GM12878 (cell line): ENCODE measurements at regions not wholly inside any gene's neighbourhood (a gene's known extent, or its start where the extent isn't known, plus 50 kb on each side); places are given as distances from the start of the nearest gene placed in this dataset.

Source experiments
- ATAC-seq: fragments of 200-7000 bp; cut with Tn5 transposase; 3 replicates; pipeline ENCODE4 v1.9.1; 2020; ENCODE audit warnings: mild to moderate bottlenecking, moderate library complexity
- BruUV-seq: library from RNA; stranded (reverse); fragments of 400-500 nt; replicated peaks from 2 replicates; lab custom pipeline; 2021; lab: Mats Ljungman, UMichigan
- CTCF ChIA-PET: fragments of 300-600 bp; sonication (Branson Sonifier 250); formaldehyde crosslinking; extraction: SDS; loops from one replicate; lab custom pipeline; 2021; ENCODE audit warnings: inconsistent platforms; lab: Yijun Ruan, JAX
- POLR2A ChIA-PET: fragments of 350-600 bp; formaldehyde crosslinking; extraction: SDS; loops from one replicate; lab custom pipeline; 2021; ENCODE audit warnings: inconsistent platforms; lab: Charles Lee
- RAD21 ChIA-PET: fragments of 300-600 bp; sonication (Branson Sonifier 250); formaldehyde crosslinking; loops from one replicate; lab custom pipeline; 2023; ENCODE audit warnings: antibody characterized with exemption; ENCODE audit not compliant: unreplicated experiment; lab: Charles Lee
- SMC1A ChIA-PET: fragments of 300-600 bp; sonication (Branson Sonifier 250); formaldehyde crosslinking; loops from one replicate; lab custom pipeline; 2023; ENCODE audit not compliant: unreplicated experiment, uncharacterized antibody; lab: Charles Lee
- DNase-seq: peaks from one replicate; pipeline ENCODE4 v3.0.0-alpha.2; 2011; ENCODE audit warnings: low read depth, low spot score
- FAIRE-seq: peaks from 3 replicates; lab custom pipeline; 2011; peaks lifted over from hg19 to GRCh38; lab: Jason Lieb, UNC
- H2AFZ ChIP-seq: 2 replicates; pipeline ENCODE4 v1.6.0; 2011; ENCODE audit warnings: low read depth, low read length, control low read depth; ENCODE audit not compliant: control insufficient read depth
- H3K27ac ChIP-seq: 2 replicates; pipeline ENCODE4 v1.5.1; 2011; ENCODE audit warnings: control low read depth; ENCODE audit not compliant: control insufficient read depth, insufficient read depth
- H3K27me3 ChIP-seq, 2 experiments: replicated peaks in 1 of 2; 2 replicates each; pipeline versions ENCODE4 v1.6.0 to v1.6.1; 2011; ENCODE audit warnings: low read length in 1 of 2; ENCODE audit not compliant: control insufficient read depth in 2 of 2, insufficient read depth in 2 of 2
- H3K36me3 ChIP-seq, 2 experiments: 2 replicates each; pipeline ENCODE4 v1.5.1; 2011; ENCODE audit warnings: low read length in 1 of 2; ENCODE audit not compliant: control insufficient read depth in 2 of 2, insufficient read depth in 2 of 2
- H3K4me1 ChIP-seq: 2 replicates; pipeline ENCODE4 v1.6.1; 2011; ENCODE audit warnings: mild to moderate bottlenecking, low read length, moderate library complexity, mixed read lengths; ENCODE audit not compliant: control insufficient read depth, insufficient read depth
- H3K4me2 ChIP-seq: 2 replicates; pipeline ENCODE4 v1.6.0; 2011; ENCODE audit warnings: control low read depth; ENCODE audit not compliant: control insufficient read depth, insufficient read depth
- H3K4me3 ChIP-seq: fragments of 200-600 bp; sonication (generic); 2 replicates; pipeline ENCODE4 v1.5.1; 2016
- H3K79me2 ChIP-seq: 2 replicates; pipeline ENCODE4 v1.6.0; 2011; ENCODE audit warnings: low read length; ENCODE audit not compliant: control insufficient read depth, insufficient read depth
- H3K9ac ChIP-seq: 2 replicates; pipeline ENCODE4 v1.8.0; 2011; ENCODE audit warnings: low read length, control low read depth, mixed read lengths; ENCODE audit not compliant: control insufficient read depth, insufficient read depth
- H3K9me3 ChIP-seq: replicated peaks from 3 replicates; pipeline ENCODE4 v1.5.1; 2011; ENCODE audit warnings: mild to moderate bottlenecking, low read length; ENCODE audit not compliant: control insufficient read depth, insufficient read depth
- H4K20me1 ChIP-seq: 2 replicates; pipeline ENCODE4 v1.6.0; 2011; ENCODE audit not compliant: control insufficient read depth, insufficient read depth
- ATF3 ChIP-seq: IDR thresholded peaks from 2 replicates; pipeline ENCODE4 v1.6.1; 2011; ENCODE audit warnings: low read depth, mild to moderate bottlenecking, low read length, moderate library complexity, borderline replicate concordance; ENCODE audit errors: extremely low read depth
- IKZF1 ChIP-seq: fragments of 450-650 bp; conservative IDR thresholded peaks from 2 replicates; pipeline ENCODE4 v1.6.1; 2017; ENCODE audit warnings: antibody characterized with exemption, mild to moderate bottlenecking
- IKZF2 ChIP-seq, 2 experiments: fragments of 450-650 bp; IDR thresholded peaks; 2 replicates each; pipeline ENCODE4 v1.6.1; 2017; ENCODE audit warnings: mild to moderate bottlenecking in 2 of 2, moderate library complexity in 2 of 2
- MTA3 ChIP-seq: IDR thresholded peaks from 2 replicates; pipeline ENCODE4 v1.6.1; 2012; ENCODE audit warnings: low read length, inconsistent platforms, borderline replicate concordance
- NFIC ChIP-seq: IDR thresholded peaks from 2 replicates; pipeline ENCODE4 v1.6.1; 2012; ENCODE audit warnings: low read depth, mild to moderate bottlenecking, inconsistent platforms, low read length, moderate library complexity
- POU2F2 ChIP-seq: IDR thresholded peaks from 3 replicates; pipeline ENCODE4 v1.6.1; 2011; ENCODE audit warnings: low read depth, mild to moderate bottlenecking, low read length, borderline replicate concordance
- REST ChIP-seq: IDR thresholded peaks from 2 replicates; pipeline ENCODE4 v1.6.1; 2012; ENCODE audit warnings: mild to moderate bottlenecking, low read depth, low read length
- RUNX3 ChIP-seq: IDR thresholded peaks from 2 replicates; pipeline ENCODE4 v1.6.1; 2012; ENCODE audit warnings: low read length, inconsistent platforms
- SMC3 ChIP-seq: IDR thresholded peaks from 2 replicates; pipeline ENCODE4 v1.6.1; 2011; ENCODE audit warnings: low read length, improper control_type of control experiment, borderline replicate concordance
- WRNIP1 ChIP-seq: IDR thresholded peaks from 2 replicates; pipeline ENCODE4 v1.6.1; 2011; ENCODE audit warnings: low read depth, low read length, improper control_type of control experiment, borderline replicate concordance
- in situ Hi-C: fragments of 300-500 bp; cut with MboI; formaldehyde crosslinking; loops from 9 replicates; pipeline ENCODE4 v1.14.3; 2018; ENCODE audit warnings: mixed read lengths
- intact Hi-C: fragments of 100-400 bp; cut with micrococcal nuclease; formaldehyde crosslinking; loops from one replicate; pipeline ENCODE4 v1.14.2; 2022; ENCODE audit not compliant: unreplicated experiment
- TF ChIP-seq, protein P1 (sequence below): IDR thresholded peaks from 2 replicates; pipeline ENCODE4 v1.6.1; 2012; ENCODE audit warnings: improper control_type of control experiment, low read depth, low read length; ENCODE audit not compliant: insufficient replicate concordance
- TF ChIP-seq, protein P2 (sequence below): fragments of 450-650 bp; conservative IDR thresholded peaks from 2 replicates; pipeline ENCODE4 v1.6.1; 2017; ENCODE audit warnings: mild to moderate bottlenecking, moderate library complexity

- H3K4me2 ChIP-seq = no peak overlapping the region
- ChIA-PET SMC1A (no interaction called here), RAD21 (no interaction called here), POLR2A (no interaction called here), CTCF (interaction anchor here (1.1 kb wide), 1 partner anchor 9 kb away, joined by 3 read pairs; no protein-coding TSS in a partner anchor)
- no peak for FAIRE-seq
- no peaks in the 10 kb centered on the region for H3K27me3 ChIP-seq
- TF ChIP-seq POU2F2 (no peak), ATF3 (no peak), REST (no peak), WRNIP1 (no peak), SMC3 (no peak), MTA3 (no peak), RUNX3 (no peak), IKZF2 (IDR thresholded peaks at IDR 0.05) (no peak), NFIC (no peak), IKZF1 (no peak)
- TF ChIP-seq, protein P1, sequence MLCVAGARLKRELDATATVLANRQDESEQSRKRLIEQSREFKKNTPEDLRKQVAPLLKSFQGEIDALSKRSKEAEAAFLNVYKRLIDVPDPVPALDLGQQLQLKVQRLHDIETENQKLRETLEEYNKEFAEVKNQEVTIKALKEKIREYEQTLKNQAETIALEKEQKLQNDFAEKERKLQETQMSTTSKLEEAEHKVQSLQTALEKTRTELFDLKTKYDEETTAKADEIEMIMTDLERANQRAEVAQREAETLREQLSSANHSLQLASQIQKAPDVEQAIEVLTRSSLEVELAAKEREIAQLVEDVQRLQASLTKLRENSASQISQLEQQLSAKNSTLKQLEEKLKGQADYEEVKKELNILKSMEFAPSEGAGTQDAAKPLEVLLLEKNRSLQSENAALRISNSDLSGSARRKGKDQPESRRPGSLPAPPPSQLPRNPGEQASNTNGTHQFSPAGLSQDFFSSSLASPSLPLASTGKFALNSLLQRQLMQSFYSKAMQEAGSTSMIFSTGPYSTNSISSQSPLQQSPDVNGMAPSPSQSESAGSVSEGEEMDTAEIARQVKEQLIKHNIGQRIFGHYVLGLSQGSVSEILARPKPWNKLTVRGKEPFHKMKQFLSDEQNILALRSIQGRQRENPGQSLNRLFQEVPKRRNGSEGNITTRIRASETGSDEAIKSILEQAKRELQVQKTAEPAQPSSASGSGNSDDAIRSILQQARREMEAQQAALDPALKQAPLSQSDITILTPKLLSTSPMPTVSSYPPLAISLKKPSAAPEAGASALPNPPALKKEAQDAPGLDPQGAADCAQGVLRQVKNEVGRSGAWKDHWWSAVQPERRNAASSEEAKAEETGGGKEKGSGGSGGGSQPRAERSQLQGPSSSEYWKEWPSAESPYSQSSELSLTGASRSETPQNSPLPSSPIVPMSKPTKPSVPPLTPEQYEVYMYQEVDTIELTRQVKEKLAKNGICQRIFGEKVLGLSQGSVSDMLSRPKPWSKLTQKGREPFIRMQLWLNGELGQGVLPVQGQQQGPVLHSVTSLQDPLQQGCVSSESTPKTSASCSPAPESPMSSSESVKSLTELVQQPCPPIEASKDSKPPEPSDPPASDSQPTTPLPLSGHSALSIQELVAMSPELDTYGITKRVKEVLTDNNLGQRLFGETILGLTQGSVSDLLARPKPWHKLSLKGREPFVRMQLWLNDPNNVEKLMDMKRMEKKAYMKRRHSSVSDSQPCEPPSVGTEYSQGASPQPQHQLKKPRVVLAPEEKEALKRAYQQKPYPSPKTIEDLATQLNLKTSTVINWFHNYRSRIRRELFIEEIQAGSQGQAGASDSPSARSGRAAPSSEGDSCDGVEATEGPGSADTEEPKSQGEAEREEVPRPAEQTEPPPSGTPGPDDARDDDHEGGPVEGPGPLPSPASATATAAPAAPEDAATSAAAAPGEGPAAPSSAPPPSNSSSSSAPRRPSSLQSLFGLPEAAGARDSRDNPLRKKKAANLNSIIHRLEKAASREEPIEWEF = no peak
- TF ChIP-seq, protein P2, sequence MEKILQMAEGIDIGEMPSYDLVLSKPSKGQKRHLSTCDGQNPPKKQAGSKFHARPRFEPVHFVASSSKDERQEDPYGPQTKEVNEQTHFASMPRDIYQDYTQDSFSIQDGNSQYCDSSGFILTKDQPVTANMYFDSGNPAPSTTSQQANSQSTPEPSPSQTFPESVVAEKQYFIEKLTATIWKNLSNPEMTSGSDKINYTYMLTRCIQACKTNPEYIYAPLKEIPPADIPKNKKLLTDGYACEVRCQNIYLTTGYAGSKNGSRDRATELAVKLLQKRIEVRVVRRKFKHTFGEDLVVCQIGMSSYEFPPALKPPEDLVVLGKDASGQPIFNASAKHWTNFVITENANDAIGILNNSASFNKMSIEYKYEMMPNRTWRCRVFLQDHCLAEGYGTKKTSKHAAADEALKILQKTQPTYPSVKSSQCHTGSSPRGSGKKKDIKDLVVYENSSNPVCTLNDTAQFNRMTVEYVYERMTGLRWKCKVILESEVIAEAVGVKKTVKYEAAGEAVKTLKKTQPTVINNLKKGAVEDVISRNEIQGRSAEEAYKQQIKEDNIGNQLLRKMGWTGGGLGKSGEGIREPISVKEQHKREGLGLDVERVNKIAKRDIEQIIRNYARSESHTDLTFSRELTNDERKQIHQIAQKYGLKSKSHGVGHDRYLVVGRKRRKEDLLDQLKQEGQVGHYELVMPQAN = no peak
- no peaks in the 10 kb centered on the region for H3K9me3 ChIP-seq
- ATAC-seq = no peak
- no peaks in the 10 kb centered on the region for H3K36me3 ChIP-seq
- H3K27ac ChIP-seq = no peak overlapping the region
- no peaks in the 10 kb centered on the region for H3K4me1 ChIP-seq
- no peak overlapping the region for H3K4me3 ChIP-seq
- no peak for DNase-seq
- in situ Hi-C loops (no loop called here), intact Hi-C loops (no loop called here)
- H2AFZ ChIP-seq = no peak overlapping the region
- no peaks in the 10 kb centered on the region for H3K79me2 ChIP-seq
- no peaks in the 10 kb centered on the region for H4K20me1 ChIP-seq
- no TSS peak for BruUV-seq
- no peak overlapping the region for H3K9ac ChIP-seq
Measured at GRCh38 chr9:106233116-106233515, 538.8 kb downstream of the TMEM38B start.
